ENCODE measurements at regions not wholly inside any gene's neighbourhood (a gene's known extent, or its start where the extent isn't known, plus 50 kb on each side); places are given as distances from the start of the nearest gene placed in this dataset.

GRCh38 chr14:29353513-29353912 is 574.1 kb downstream of the PRKD1 start:
- WGBS, 2 experiments (ENCODE audit: extremely low coverage in 1 of 2, insufficient coverage in 1 of 2, insufficient read length in 1 of 2, insufficient replicate concordance in 2 of 2, low coverage in 1 of 2, low lambda C conversion rate in 2 of 2, missing lambda C conversion rate in 1 of 2) = 96% methylated on average over 5 of the region's 5 CpGs; no CpG with 5 or more reads in 1 of the 2 experiments
- Histone ChIP-seq H4K8ac (ENCODE audit: extremely low read depth, insufficient read depth, low read length) (no peak overlapping the region), H2BK120ac (replicated peaks; ENCODE audit: low read depth, low read length) (no peak overlapping the region), H2BK5ac (ENCODE audit: low read depth, low read length) (no peak overlapping the region), H4K91ac (replicated peaks; ENCODE audit: insufficient read length, low read length) (no peak overlapping the region), H3K27me3 (replicated peaks in 1 of 4; ENCODE audit: control insufficient read depth in 3 of 4, extremely low read depth in 1 of 4, insufficient read depth in 3 of 4, low read length in 3 of 4) (no peaks in the 10 kb centered on the region), H3K27ac (ENCODE audit: low read depth, low read length) (no peak overlapping the region), H2BK20ac (ENCODE audit: low read length) (no peak overlapping the region), H2AK5ac (ENCODE audit: low read depth, low read length) (no peak overlapping the region), H3K56ac (replicated peaks; ENCODE audit: insufficient read length, low read depth, low read length) (no peak overlapping the region), H3K79me1 (ENCODE audit: low read depth, low read length) (no peaks in the 10 kb centered on the region), H3K36me3 (ENCODE audit: control insufficient read depth in 2 of 4, insufficient read depth in 4 of 4, low read length in 3 of 4) (no peaks in the 10 kb centered on the region), H3K4ac (replicated peaks; ENCODE audit: insufficient read length, low read depth, low read length) (no peak overlapping the region), H4K5ac (ENCODE audit: insufficient read length, low read depth, low read length) (no peak overlapping the region), H3K4me1 (replicated peaks in 1 of 4; ENCODE audit: control insufficient read depth in 3 of 4, insufficient read depth in 4 of 4, low read length in 3 of 4) (no peaks in the 10 kb centered on the region), H2BK15ac (ENCODE audit: low read length) (no peak overlapping the region), H3K14ac (ENCODE audit: insufficient read length) (no peak overlapping the region), H3K4me2 (ENCODE audit: insufficient read depth in 1 of 2, low read depth in 2 of 2, low read length in 2 of 2) (no peak overlapping the region), H3K23me2 (ENCODE audit: low read depth, low read length) (no peaks in the 10 kb centered on the region), H2BK12ac (ENCODE audit: low read depth, low read length) (no peak overlapping the region), H3K23ac (ENCODE audit: insufficient read length) (no peak overlapping the region), H3K9ac (replicated peaks in 1 of 4; ENCODE audit: extremely low read depth in 1 of 4, low read depth in 3 of 4, low read length in 3 of 4) (no peak overlapping the region), H3K9me3 (ENCODE audit: insufficient read depth in 2 of 2, low read depth in 1 of 2, low read length in 1 of 2) (no peaks in the 10 kb centered on the region), H3K4me3 (ENCODE audit: extremely low read depth in 1 of 4, insufficient read depth in 2 of 4, low read depth in 3 of 4, low read length in 4 of 4) (no peak overlapping the region), H2AFZ (ENCODE audit: low read length) (no peak overlapping the region), H3K18ac (ENCODE audit: extremely low read depth, low read length) (no peak overlapping the region), H4K20me1 (replicated peaks in 1 of 2; ENCODE audit: control insufficient read depth in 1 of 2, insufficient read depth in 2 of 2, low read length in 2 of 2) (no peaks in the 10 kb centered on the region), H3K79me2 (ENCODE audit: control insufficient read depth in 1 of 2, insufficient read depth in 2 of 2, low read length in 2 of 2) (no peaks in the 10 kb centered on the region)
- no peak for DNase-seq (ENCODE audit: low read depth in 1 of 2, low spot score in 2 of 2)
- POLR2A ChIA-PET (ENCODE audit: partially characterized antibody) = no interaction called here
- CTCF ChIA-PET (ENCODE audit: partially characterized antibody) = interaction anchor here (0.7 kb wide), 2 partner anchors 11 to 90 kb away, joined by 3 read pairs; no protein-coding TSS in a partner anchor
- FAIRE-seq = no peak
- TF ChIP-seq SIRT6 (IDR thresholded peaks at IDR 0.05; ENCODE audit: low read length) (no peak), POLR2AphosphoS5 (IDR thresholded peaks at IDR 0.05; ENCODE audit: low read depth, low read length) (no peak), EGR1 (IDR thresholded peaks at IDR 0.05; ENCODE audit: borderline replicate concordance, low read depth, low read length) (no peak), TAF1 (IDR thresholded peaks at IDR 0.05; ENCODE audit: low read depth, low read length) (no peak), RFX5 (IDR thresholded peaks at IDR 0.05; ENCODE audit: borderline replicate concordance, low read depth, low read length) (no peak), CHD1 (IDR thresholded peaks at IDR 0.05; ENCODE audit: low read depth, low read length) (no peak), JUN (IDR thresholded peaks at IDR 0.05; ENCODE audit: low read depth, low read length) (no peak), CBX8 (IDR thresholded peaks at IDR 0.05; ENCODE audit: borderline replicate concordance, low read depth, low read length) (no peak), RNF2 (IDR thresholded peaks at IDR 0.05; ENCODE audit: borderline replicate concordance, low read depth, low read length, missing control alignments, poor library complexity, severe bottlenecking) (no peak), POLR2A (IDR thresholded peaks at IDR 0.05; ENCODE audit: control extremely low read depth in 1 of 2, low read depth in 2 of 2, low read length in 2 of 2) (no peak), TCF12 (IDR thresholded peaks at IDR 0.05; ENCODE audit: low read depth, low read length) (no peak), SRF (IDR thresholded peaks at IDR 0.05; ENCODE audit: low read depth, low read length) (no peak), ASH2L (IDR thresholded peaks at IDR 0.05; ENCODE audit: low read length) (no peak), SP4 (IDR thresholded peaks at IDR 0.05; ENCODE audit: low read length) (no peak), PHF8 (conservative IDR thresholded peaks at IDR 0.05; ENCODE audit: low read depth, low read length) (no peak), SP1 (IDR thresholded peaks at IDR 0.05; ENCODE audit: low read depth, low read length) (no peak), CREB1 (IDR thresholded peaks at IDR 0.05) (no peak), KDM4A (IDR thresholded peaks at IDR 0.05; ENCODE audit: low read depth, low read length, severe bottlenecking) (no peak)
